Stimulated activated naive CD8-positive, alpha-beta T cell treated with anti-CD3 and anti-CD28 coated beads, Interleukin-15, amount 100 ng/mL, for 72 hours (primary cell): ENCODE measurements at regions not wholly inside any gene's neighbourhood (a gene's known extent, or its start where the extent isn't known, plus 50 kb on each side); places are given as distances from the start of the nearest gene placed in this dataset.
"Not testable (repeated sequence)": the region's sequence is repeated elsewhere in the genome, so short reads cannot be mapped to it uniquely, and the experiment has no call there.

Source experiments
- ATAC-seq: fragments of 150-1000 bp; cut with Tn5 transposase; 2 replicates; pipeline ENCODE4 v1.10.0; 2021; ENCODE audit warnings: mild to moderate bottlenecking, moderate library complexity
- DNase-seq, 2 donors: peaks; one replicate each; pipeline ENCODE4 v3.0.0; 2021 to 2022
- H3K27ac Mint-ChIP-seq, 2 donors: one replicate each; pipeline ENCODE4 v1.8.0; 2022; ENCODE audit warnings: mild to moderate bottlenecking in 2 of 2, mixed read lengths in 2 of 2, moderate library complexity in 2 of 2
- H3K27me3 Mint-ChIP-seq: one replicate; pipeline ENCODE4 v1.8.0; 2022; ENCODE audit warnings: mixed read lengths
- H3K4me1 Mint-ChIP-seq: one replicate; pipeline ENCODE4 v1.8.0; 2022; ENCODE audit warnings: mild to moderate bottlenecking, mixed read lengths
- H3K4me3 Mint-ChIP-seq, 2 donors: one replicate each; pipeline ENCODE4 v1.8.0; 2022; ENCODE audit warnings: mild to moderate bottlenecking in 2 of 2, mixed read lengths in 2 of 2, moderate library complexity in 1 of 2
- H3K9me3 Mint-ChIP-seq, 2 donors: one replicate each; pipeline ENCODE4 v1.8.0; 2022; ENCODE audit warnings: mixed read lengths in 2 of 2

- no peak for ATAC-seq
- no peak overlapping the region for H3K4me3 Mint-ChIP-seq
- no peaks in the 10 kb centered on the region for H3K4me1 Mint-ChIP-seq
- no peaks in the 10 kb centered on the region for H3K9me3 Mint-ChIP-seq
- no peak overlapping the region for H3K27ac Mint-ChIP-seq
- DNase-seq: no peak
- no peaks in the 10 kb centered on the region for H3K27me3 Mint-ChIP-seq
Observed at GRCh38 chr11:90536301-90536700, 313.5 kb upstream of the CHORDC1 start.

GRCh38 chr11:90532125-90532524, 309.3 kb upstream of the CHORDC1 start:
- H3K4me3 Mint-ChIP-seq: no peak overlapping the region
- DNase-seq: no peak
- H3K27ac Mint-ChIP-seq: no peak overlapping the region
- no peaks in the 10 kb centered on the region for H3K27me3 Mint-ChIP-seq
- ATAC-seq: no peak
- no peaks in the 10 kb centered on the region for H3K9me3 Mint-ChIP-seq
- no peaks in the 10 kb centered on the region for H3K4me1 Mint-ChIP-seq

- Mint-ChIP-seq H3K4me1 (no peaks in the 10 kb centered on the region), H3K27me3 (no peaks in the 10 kb centered on the region), H3K4me3 (no peak overlapping the region), H3K27ac (no peak overlapping the region), H3K9me3 (no peaks in the 10 kb centered on the region)
- ATAC-seq: no peak
- DNase-seq: no peak
Observed at GRCh38 chr11:90531001-90531400, 308.2 kb upstream of the CHORDC1 start.

- Mint-ChIP-seq H3K4me3 (no peak overlapping the region), H3K27ac (no peak overlapping the region), H3K4me1 (no peaks in the 10 kb centered on the region), H3K9me3 (no peaks in the 10 kb centered on the region), H3K27me3 (no peaks in the 10 kb centered on the region)
- ATAC-seq: no peak
- DNase-seq: no peak
Observed at GRCh38 chr11:90525962-90526361, 303.1 kb upstream of the CHORDC1 start.

- DNase-seq: no peak
Observed at GRCh38 chr11:90512846-90513245, 290.0 kb upstream of the CHORDC1 start.

GRCh38 chr11:90510839-90511238, 288.0 kb upstream of the CHORDC1 start:
- no peaks in the 10 kb centered on the region for H3K27me3 Mint-ChIP-seq
- no peak for ATAC-seq
- no peak for DNase-seq
- no peaks in the 10 kb centered on the region for H3K4me1 Mint-ChIP-seq
- no peaks in the 10 kb centered on the region for H3K9me3 Mint-ChIP-seq
- no peak overlapping the region for H3K27ac Mint-ChIP-seq
- H3K4me3 Mint-ChIP-seq: no peak overlapping the region

More at GRCh38 chr11:90512846-90513245, 290.0 kb upstream of the CHORDC1 start:
- no peaks in the 10 kb centered on the region for H3K27me3 Mint-ChIP-seq
- no peaks in the 10 kb centered on the region for H3K9me3 Mint-ChIP-seq
- H3K4me1 Mint-ChIP-seq: no peaks in the 10 kb centered on the region
- ATAC-seq: no peak
- no peak overlapping the region for H3K4me3 Mint-ChIP-seq
- no peak overlapping the region for H3K27ac Mint-ChIP-seq

GRCh38 chr11:90500922-90501568, 278.2 kb upstream of the CHORDC1 start:
- DNase-seq (no peak), ATAC-seq (no peak)
- Mint-ChIP-seq H3K27me3 (no peaks in the 10 kb centered on the region), H3K4me1 (no peaks in the 10 kb centered on the region), H3K9me3 (peaks cover 20 to 25% of the 10 kb centered on the region in 2 donors), H3K27ac (no peak overlapping the region), H3K4me3 (no peak overlapping the region)

GRCh38 chr11:90496722-90497121, 273.9 kb upstream of the CHORDC1 start:
- H3K27ac Mint-ChIP-seq: no peak overlapping the region
- no peaks in the 10 kb centered on the region for H3K27me3 Mint-ChIP-seq
- peaks cover 25 to 32% of the 10 kb centered on the region in 2 donors for H3K9me3 Mint-ChIP-seq
- DNase-seq (no peak), ATAC-seq (no peak)
- no peak overlapping the region for H3K4me3 Mint-ChIP-seq
- no peaks in the 10 kb centered on the region for H3K4me1 Mint-ChIP-seq

GRCh38 chr11:90493379-90493778, 270.5 kb upstream of the CHORDC1 start:
- H3K27ac Mint-ChIP-seq: no peak overlapping the region
- H3K4me3 Mint-ChIP-seq: no peak overlapping the region
- H3K27me3 Mint-ChIP-seq: no peaks in the 10 kb centered on the region
- H3K4me1 Mint-ChIP-seq: no peaks in the 10 kb centered on the region
- ATAC-seq: no peak
- peaks cover 17 to 29% of the 10 kb centered on the region in 2 donors for H3K9me3 Mint-ChIP-seq
- no peak for DNase-seq

GRCh38 chr11:90491466-90491865, 268.6 kb upstream of the CHORDC1 start:
- ATAC-seq (no peak), DNase-seq (no peak)
- Mint-ChIP-seq H3K27ac (no peak overlapping the region), H3K9me3 (peaks cover 8 to 11% of the 10 kb centered on the region in 2 donors), H3K4me3 (no peak overlapping the region), H3K4me1 (no peaks in the 10 kb centered on the region), H3K27me3 (no peaks in the 10 kb centered on the region)

GRCh38 chr11:90476442-90477007, 253.7 kb upstream of the CHORDC1 start:
- H3K4me1 Mint-ChIP-seq: no peaks in the 10 kb centered on the region
- ATAC-seq (no peak), DNase-seq (peak; percentile 1 to 19)
- H3K27me3 Mint-ChIP-seq: no peaks in the 10 kb centered on the region
- H3K9me3 Mint-ChIP-seq: peaks cover 0 to 4% of the 10 kb centered on the region in 2 donors
- H3K4me3 Mint-ChIP-seq: no peak overlapping the region
- H3K27ac Mint-ChIP-seq: no peak overlapping the region

GRCh38 chr11:90468923-90469322, 246.1 kb upstream of the CHORDC1 start:
- Mint-ChIP-seq H3K4me3 (no peak overlapping the region), H3K27me3 (no peaks in the 10 kb centered on the region), H3K27ac (no peak overlapping the region), H3K4me1 (no peaks in the 10 kb centered on the region), H3K9me3 (no peaks in the 10 kb centered on the region)
- ATAC-seq: no peak
- DNase-seq: no peak

- no peaks in the 10 kb centered on the region for H3K4me1 Mint-ChIP-seq
- H3K27ac Mint-ChIP-seq: no peak overlapping the region
- H3K9me3 Mint-ChIP-seq: no peaks in the 10 kb centered on the region
- H3K27me3 Mint-ChIP-seq: no peaks in the 10 kb centered on the region
- H3K4me3 Mint-ChIP-seq: no peak overlapping the region
- DNase-seq: no peak
- ATAC-seq: no peak
Observed at GRCh38 chr11:90465553-90465952, 242.7 kb upstream of the CHORDC1 start.

- DNase-seq, H3K27ac Mint-ChIP-seq, H3K4me1 Mint-ChIP-seq, H3K4me3 Mint-ChIP-seq, ATAC-seq, H3K27me3 Mint-ChIP-seq, H3K9me3 Mint-ChIP-seq: not testable (repeated sequence)
Observed at GRCh38 chr11:90455347-90455920, 232.6 kb upstream of the CHORDC1 start.

- H3K4me3 Mint-ChIP-seq: no peak overlapping the region
Observed at GRCh38 chr11:90453525-90453924, 230.7 kb upstream of the CHORDC1 start.

GRCh38 chr11:90449606-90450005, 226.8 kb upstream of the CHORDC1 start:
- Mint-ChIP-seq H3K4me1 (peaks cover 5% of the 10 kb centered on the region), H3K27ac (no peak overlapping the region), H3K27me3 (no peaks in the 10 kb centered on the region), H3K9me3 (no peaks in the 10 kb centered on the region), H3K4me3 (no peak overlapping the region)
- DNase-seq (no peak), ATAC-seq (no peak)

More at GRCh38 chr11:90453525-90453924, 230.7 kb upstream of the CHORDC1 start:
- DNase-seq (no peak), ATAC-seq (no peak)
- H3K27ac Mint-ChIP-seq: no peak overlapping the region
- peaks cover 7% of the 10 kb centered on the region for H3K27me3 Mint-ChIP-seq
- no peaks in the 10 kb centered on the region for H3K9me3 Mint-ChIP-seq
- no peaks in the 10 kb centered on the region for H3K4me1 Mint-ChIP-seq
